Loucy (cell line): ENCODE measurements at regions not wholly inside any gene's neighbourhood (a gene's known extent, or its start where the extent isn't known, plus 50 kb on each side); places are given as distances from the start of the nearest gene placed in this dataset.
"Not testable (repeated sequence)": the region's sequence is repeated elsewhere in the genome, so short reads cannot be mapped to it uniquely, and the experiment has no call there.

Experiments used
- H2AFZ ChIP-seq: fragments of 200-600 bp; sonication (generic); 2 replicates; pipeline ENCODE4 v1.6.0; 2016; ENCODE audit warnings: antibody characterized with exemption, mild to moderate bottlenecking, low read length, moderate library complexity
- H3F3A ChIP-seq: fragments of 200-600 bp; 2 replicates; pipeline ENCODE4 v1.6.0; 2016; ENCODE audit warnings: antibody characterized with exemption, low read depth, mild to moderate bottlenecking
- H3K27me3 ChIP-seq: fragments of 200-600 bp; sonication (generic); 2 replicates; pipeline ENCODE4 v1.6.1; 2014; ENCODE audit warnings: low read length, mild to moderate bottlenecking; ENCODE audit not compliant: insufficient read depth, poor library complexity, severe bottlenecking
- H3K36me3 ChIP-seq: fragments of 200-600 bp; sonication (generic); 2 replicates; pipeline ENCODE4 v1.6.1; 2016; ENCODE audit warnings: low read length; ENCODE audit not compliant: insufficient read depth
- H3K4me1 ChIP-seq: fragments of 200-600 bp; sonication (generic); 2 replicates; pipeline ENCODE4 v1.5.1; 2014; ENCODE audit warnings: low read length, mild to moderate bottlenecking; ENCODE audit not compliant: insufficient read depth, poor library complexity, severe bottlenecking
- H3K4me2 ChIP-seq: fragments of 200-600 bp; sonication (generic); 2 replicates; pipeline ENCODE4 v1.6.0; 2014; ENCODE audit warnings: antibody characterized with exemption, low read length, low read depth, mild to moderate bottlenecking; ENCODE audit not compliant: poor library complexity, severe bottlenecking
- H3K4me3 ChIP-seq: fragments of 200-600 bp; sonication (generic); 2 replicates; pipeline ENCODE4 v1.5.1; 2014; ENCODE audit warnings: low read length, mild to moderate bottlenecking, mixed read lengths; ENCODE audit not compliant: poor library complexity, severe bottlenecking
- H3K79me2 ChIP-seq: fragments of 200-600 bp; sonication (generic); 2 replicates; pipeline ENCODE4 v1.6.1; 2014; ENCODE audit warnings: low read length; ENCODE audit not compliant: insufficient read depth
- H3K9ac ChIP-seq: fragments of 200-600 bp; sonication (generic); 2 replicates; pipeline ENCODE4 v1.6.0; 2014; ENCODE audit warnings: mild to moderate bottlenecking, low read depth, low read length, moderate library complexity; ENCODE audit not compliant: poor library complexity, severe bottlenecking
- H3K9me2 ChIP-seq: fragments of 200-600 bp; sonication (generic); replicated peaks from 2 replicates; pipeline ENCODE4 v1.6.1; 2016; ENCODE audit warnings: low read depth, low read length, mixed read lengths
- H3K9me3 ChIP-seq: fragments of 200-600 bp; sonication (generic); 2 replicates; pipeline ENCODE4 v1.6.1; 2014; ENCODE audit warnings: mild to moderate bottlenecking, antibody characterized with exemption, low read length, low read depth; ENCODE audit not compliant: insufficient read depth
- H4K20me1 ChIP-seq: fragments of 200-600 bp; sonication (generic); 2 replicates; pipeline ENCODE4 v1.6.0; 2014; ENCODE audit warnings: antibody characterized with exemption, low read length, mild to moderate bottlenecking; ENCODE audit not compliant: insufficient read depth, poor library complexity, severe bottlenecking
- CTCF ChIP-seq: fragments of 200-600 bp; sonication (generic); conservative IDR thresholded peaks from 2 replicates; pipeline ENCODE4 v1.5.1; 2014; ENCODE audit warnings: mild to moderate bottlenecking, antibody characterized with exemption, low read length
- EZH2phosphoT487 ChIP-seq: fragments of 200-600 bp; IDR thresholded peaks from 2 replicates; pipeline ENCODE4 v1.6.1; 2018; ENCODE audit warnings: antibody characterized with exemption, mild to moderate bottlenecking, moderate library complexity, borderline replicate concordance

GRCh38 chrX:69055193-69055592 is 110.1 kb downstream of the PJA1 start:
- no peaks in the 10 kb centered on the region for H3K36me3 ChIP-seq
- H3K4me2 ChIP-seq = no peak overlapping the region
- TF ChIP-seq CTCF = no peak
- no peak for TF ChIP-seq EZH2phosphoT487
- H3K9me2 ChIP-seq = no peaks in the 10 kb centered on the region
- no peaks in the 10 kb centered on the region for H3K27me3 ChIP-seq
- no peak overlapping the region for H3K9ac ChIP-seq
- no peaks in the 10 kb centered on the region for H3K79me2 ChIP-seq
- no peaks in the 10 kb centered on the region for H4K20me1 ChIP-seq
- H3K4me3 ChIP-seq = no peak overlapping the region
- no peaks in the 10 kb centered on the region for H3K9me3 ChIP-seq
- H3K4me1 ChIP-seq = no peaks in the 10 kb centered on the region
- H3F3A ChIP-seq = no peaks in the 10 kb centered on the region
- no peak overlapping the region for H2AFZ ChIP-seq

GRCh38 chrX:69054497-69054896 is 110.8 kb downstream of the PJA1 start:
- H3K4me1 ChIP-seq = not testable (repeated sequence)

GRCh38 chrX:69051901-69052300 is 113.4 kb downstream of the PJA1 start:
- no peak overlapping the region for H3K4me2 ChIP-seq
- no peak overlapping the region for H3K9ac ChIP-seq
- H3K27me3 ChIP-seq = no peaks in the 10 kb centered on the region
- no peaks in the 10 kb centered on the region for H3F3A ChIP-seq
- H3K4me1 ChIP-seq = no peaks in the 10 kb centered on the region
- H2AFZ ChIP-seq = no peak overlapping the region
- no peaks in the 10 kb centered on the region for H3K79me2 ChIP-seq
- no peak for TF ChIP-seq EZH2phosphoT487
- no peak for TF ChIP-seq CTCF
- no peak overlapping the region for H3K4me3 ChIP-seq
- H3K9me3 ChIP-seq = no peaks in the 10 kb centered on the region
- no peaks in the 10 kb centered on the region for H3K36me3 ChIP-seq
- no peaks in the 10 kb centered on the region for H4K20me1 ChIP-seq
- no peaks in the 10 kb centered on the region for H3K9me2 ChIP-seq

More at GRCh38 chrX:69054497-69054896, 110.8 kb downstream of the PJA1 start:
- not testable (repeated sequence) for H3K4me2 ChIP-seq, H2AFZ ChIP-seq, H3F3A ChIP-seq, H3K9me2 ChIP-seq, H4K20me1 ChIP-seq, H3K36me3 ChIP-seq, H3K79me2 ChIP-seq, H3K27me3 ChIP-seq, H3K9me3 ChIP-seq, H3K4me3 ChIP-seq, H3K9ac ChIP-seq

GRCh38 chrX:69050051-69050765 is 115.0 kb downstream of the PJA1 start:
- Histone ChIP-seq H3K27me3 (no peaks in the 10 kb centered on the region), H2AFZ (no peak overlapping the region), H3K36me3 (no peaks in the 10 kb centered on the region), H3K4me2 (no peak overlapping the region), H4K20me1 (no peaks in the 10 kb centered on the region), H3K9me3 (no peaks in the 10 kb centered on the region), H3K9ac (no peak overlapping the region), H3K4me1 (no peaks in the 10 kb centered on the region), H3K9me2 (no peaks in the 10 kb centered on the region), H3K79me2 (no peaks in the 10 kb centered on the region), H3F3A (no peaks in the 10 kb centered on the region), H3K4me3 (no peak overlapping the region)
- TF ChIP-seq EZH2phosphoT487 = no peak
- no peak for TF ChIP-seq CTCF
